ENCODE measurements at regions not wholly inside any gene's neighbourhood (a gene's known extent, or its start where the extent isn't known, plus 50 kb on each side); places are given as distances from the start of the nearest gene placed in this dataset.

DNA sequence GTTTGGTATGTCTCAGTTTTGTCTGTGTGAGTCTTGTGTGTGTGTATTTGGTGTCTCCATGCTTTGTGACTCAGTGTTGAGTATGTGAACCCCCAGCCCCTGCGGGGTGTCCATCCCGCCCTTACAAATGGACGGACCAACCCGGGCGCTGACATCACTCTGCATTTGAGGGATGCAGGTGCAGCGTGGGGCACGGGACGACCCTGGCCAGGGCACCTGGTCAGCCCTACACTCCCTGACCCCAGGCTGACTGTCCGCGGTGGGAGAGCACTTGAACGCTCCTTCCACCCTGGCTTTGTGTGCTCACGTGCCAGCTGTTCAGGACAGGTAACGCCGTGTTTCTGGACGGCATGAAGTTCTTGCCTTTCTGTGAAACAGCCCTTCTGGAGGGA is 369.0 kb downstream of the BRD1 start (continued):
- TF ChIP-seq TSHZ2 (CRISPR knock-in tag; IDR thresholded peaks at IDR 0.05), result no peak
- TF ChIP-seq ZNF565 (CRISPR knock-in tag; conservative IDR thresholded peaks at IDR 0.05; ENCODE audit: low read depth), result no peak
- no peak for TF ChIP-seq RARB (CRISPR knock-in tag; IDR thresholded peaks at IDR 0.05)
- no peak for TF ChIP-seq GLIS3 (CRISPR knock-in tag; IDR thresholded peaks at IDR 0.05)
- no peak for TF ChIP-seq ZNF70 (CRISPR knock-in tag; IDR thresholded peaks at IDR 0.05)
- TF ChIP-seq TOX (CRISPR knock-in tag; IDR thresholded peaks at IDR 0.05; ENCODE audit: borderline replicate concordance), result no peak

DNA sequence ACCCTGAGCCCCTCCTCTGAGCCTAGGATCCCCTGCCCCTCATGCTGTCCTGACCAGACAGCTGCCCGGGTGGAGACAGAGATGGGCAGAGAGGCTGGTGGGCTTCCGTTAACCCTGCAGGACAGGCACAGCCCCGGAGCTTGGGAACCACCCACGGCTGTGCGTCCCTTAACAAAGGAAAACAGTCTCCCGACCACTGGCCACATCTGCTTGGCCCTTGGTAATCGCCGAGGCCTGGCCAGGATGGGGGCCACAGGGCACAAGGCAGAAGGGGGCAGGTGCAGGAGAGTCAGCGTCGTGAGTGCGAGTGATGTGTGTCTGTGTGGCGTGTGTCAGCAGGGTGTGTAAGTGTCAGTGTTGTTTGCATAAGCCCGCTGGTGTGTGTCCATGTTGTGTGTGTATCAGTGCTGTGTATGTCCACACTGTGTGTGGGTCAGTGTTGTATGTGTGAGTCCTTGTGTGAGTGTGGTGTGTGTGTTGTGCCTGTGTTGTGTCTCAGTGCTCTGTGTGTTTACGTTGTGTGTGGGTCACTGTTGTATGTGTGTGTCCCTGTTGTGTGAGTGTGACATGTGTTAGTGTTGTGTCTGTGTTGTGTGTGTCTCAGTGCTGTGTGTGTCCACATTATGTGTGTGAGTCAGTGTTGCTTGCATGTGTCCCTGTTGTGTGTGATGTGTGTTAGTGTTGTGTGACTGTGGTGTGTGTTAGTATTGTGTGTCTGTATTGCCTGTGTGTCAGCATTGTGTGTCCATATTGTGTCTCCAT is 369.5 kb downstream of the BRD1 start:
- no peak for TF ChIP-seq TCF4 (CRISPR knock-in tag; IDR thresholded peaks at IDR 0.05; ENCODE audit: borderline replicate concordance)
- TF ChIP-seq, protein P1, sequence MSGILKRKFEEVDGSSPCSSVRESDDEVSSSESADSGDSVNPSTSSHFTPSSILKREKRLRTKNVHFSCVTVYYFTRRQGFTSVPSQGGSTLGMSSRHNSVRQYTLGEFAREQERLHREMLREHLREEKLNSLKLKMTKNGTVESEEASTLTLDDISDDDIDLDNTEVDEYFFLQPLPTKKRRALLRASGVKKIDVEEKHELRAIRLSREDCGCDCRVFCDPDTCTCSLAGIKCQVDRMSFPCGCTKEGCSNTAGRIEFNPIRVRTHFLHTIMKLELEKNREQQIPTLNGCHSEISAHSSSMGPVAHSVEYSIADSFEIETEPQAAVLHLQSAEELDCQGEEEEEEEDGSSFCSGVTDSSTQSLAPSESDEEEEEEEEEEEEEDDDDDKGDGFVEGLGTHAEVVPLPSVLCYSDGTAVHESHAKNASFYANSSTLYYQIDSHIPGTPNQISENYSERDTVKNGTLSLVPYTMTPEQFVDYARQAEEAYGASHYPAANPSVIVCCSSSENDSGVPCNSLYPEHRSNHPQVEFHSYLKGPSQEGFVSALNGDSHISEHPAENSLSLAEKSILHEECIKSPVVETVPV (CRISPR knock-in tag; IDR thresholded peaks at IDR 0.05), result no peak
- no peak for TF ChIP-seq POU6F1 (CRISPR knock-in tag; IDR thresholded peaks at IDR 0.05; ENCODE audit: borderline replicate concordance, low read depth)
- no peak for TF ChIP-seq SNAI2 (CRISPR knock-in tag; IDR thresholded peaks at IDR 0.05)
- no peak for TF ChIP-seq ZFP3 (CRISPR knock-in tag; IDR thresholded peaks at IDR 0.05)
- TF ChIP-seq BACH2 (CRISPR knock-in tag; IDR thresholded peaks at IDR 0.05; ENCODE audit: borderline replicate concordance), result no peak
- no peak for TF ChIP-seq ZC3H10 (CRISPR knock-in tag; IDR thresholded peaks at IDR 0.05)
- TF ChIP-seq ARNTL (CRISPR knock-in tag; IDR thresholded peaks at IDR 0.05; ENCODE audit: borderline replicate concordance, low read depth), result no peak
- no peak for TF ChIP-seq TOX (CRISPR knock-in tag; IDR thresholded peaks at IDR 0.05; ENCODE audit: borderline replicate concordance)
- no peak for TF ChIP-seq ISL1 (CRISPR knock-in tag; IDR thresholded peaks at IDR 0.05)
- no peak for TF ChIP-seq CSDC2 (CRISPR knock-in tag; IDR thresholded peaks at IDR 0.05)
- ATAC-seq, result no peak

- no peak for ATAC-seq
- TF ChIP-seq ZNF8 (CRISPR knock-in tag; IDR thresholded peaks at IDR 0.05), result no peak
- TF ChIP-seq PPARA (CRISPR knock-in tag; IDR thresholded peaks at IDR 0.05; ENCODE audit: borderline replicate concordance), result no peak
- no peak for TF ChIP-seq TSHZ2 (CRISPR knock-in tag; IDR thresholded peaks at IDR 0.05)
- no peak for TF ChIP-seq ZNF70 (CRISPR knock-in tag; IDR thresholded peaks at IDR 0.05)
- TF ChIP-seq RARB (CRISPR knock-in tag; IDR thresholded peaks at IDR 0.05), result no peak
- no peak for TF ChIP-seq GLIS3 (CRISPR knock-in tag; IDR thresholded peaks at IDR 0.05)
- TF ChIP-seq ESRRG (CRISPR knock-in tag; IDR thresholded peaks at IDR 0.05), result no peak
- TF ChIP-seq, protein P1 (CRISPR knock-in tag; IDR thresholded peaks at IDR 0.05), result no peak
- no peak for TF ChIP-seq ZFP30 (CRISPR knock-in tag; IDR thresholded peaks at IDR 0.05)
- no peak for TF ChIP-seq ZFP3 (CRISPR knock-in tag; IDR thresholded peaks at IDR 0.05)
- TF ChIP-seq POU6F1 (CRISPR knock-in tag; IDR thresholded peaks at IDR 0.05; ENCODE audit: borderline replicate concordance, low read depth), result no peak
- TF ChIP-seq, protein P2, sequence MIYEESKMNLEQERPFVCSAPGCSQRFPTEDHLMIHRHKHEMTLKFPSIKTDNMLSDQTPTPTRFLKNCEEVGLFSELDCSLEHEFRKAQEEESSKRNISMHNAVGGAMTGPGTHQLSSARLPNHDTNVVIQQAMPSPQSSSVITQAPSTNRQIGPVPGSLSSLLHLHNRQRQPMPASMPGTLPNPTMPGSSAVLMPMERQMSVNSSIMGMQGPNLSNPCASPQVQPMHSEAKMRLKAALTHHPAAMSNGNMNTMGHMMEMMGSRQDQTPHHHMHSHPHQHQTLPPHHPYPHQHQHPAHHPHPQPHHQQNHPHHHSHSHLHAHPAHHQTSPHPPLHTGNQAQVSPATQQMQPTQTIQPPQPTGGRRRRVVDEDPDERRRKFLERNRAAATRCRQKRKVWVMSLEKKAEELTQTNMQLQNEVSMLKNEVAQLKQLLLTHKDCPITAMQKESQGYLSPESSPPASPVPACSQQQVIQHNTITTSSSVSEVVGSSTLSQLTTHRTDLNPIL (CRISPR knock-in tag; IDR thresholded peaks at IDR 0.05; ENCODE audit: low read depth), result no peak
- no peak for TF ChIP-seq OSR1 (CRISPR knock-in tag; IDR thresholded peaks at IDR 0.05)
These were observed 370.5 kb downstream of the BRD1 start for GRCh38 chr22:49457146-49457545.

Measured in SK-N-SH treated with all-trans-retinoic acid at 6 μM for 48 hours (cell line).